ENCODE measurements at regions not wholly inside any gene's neighbourhood (a gene's known extent, or its start where the extent isn't known, plus 50 kb on each side); places are given as distances from the start of the nearest gene placed in this dataset.

- no peak for DNase-seq (ENCODE audit: low read depth)
Observed at GRCh38 chr2:66962716-66963115, 434.4 kb upstream of the ETAA1 start.

- no peak for DNase-seq (ENCODE audit: low read depth)
Observed at GRCh38 chr2:66966631-66967030, 430.5 kb upstream of the ETAA1 start.

- no peak for DNase-seq (ENCODE audit: low read depth)
Observed at GRCh38 chr2:66968946-66969345, 428.2 kb upstream of the ETAA1 start.

- DNase-seq (ENCODE audit: low read depth), result no peak
Observed at GRCh38 chr2:66981074-66981473, 416.1 kb upstream of the ETAA1 start.

- DNase-seq (ENCODE audit: low read depth), result no peak
Observed at GRCh38 chr2:66982766-66983165, 414.4 kb upstream of the ETAA1 start.

GRCh38 chr2:66984864-66985263 is 412.3 kb upstream of the ETAA1 start:
- DNase-seq (ENCODE audit: low read depth), result no peak

GRCh38 chr2:66985906-66986305 is 411.2 kb upstream of the ETAA1 start:
- no peak for DNase-seq (ENCODE audit: low read depth)

- no peak for DNase-seq (ENCODE audit: low read depth)
Observed at GRCh38 chr2:66987733-66988132, 409.4 kb upstream of the ETAA1 start.

GRCh38 chr2:66994654-66995053 is 402.5 kb upstream of the ETAA1 start:
- DNase-seq (ENCODE audit: low read depth), result no peak

GRCh38 chr2:66995636-66996035 is 401.5 kb upstream of the ETAA1 start:
- DNase-seq (ENCODE audit: low read depth), result no peak

- no peak for DNase-seq (ENCODE audit: low read depth)
Observed at GRCh38 chr2:67002618-67003371, 394.3 kb upstream of the ETAA1 start.

- no peak for DNase-seq (ENCODE audit: low read depth)
Observed at GRCh38 chr2:67006373-67006960, 390.7 kb upstream of the ETAA1 start.

- no peak for DNase-seq (ENCODE audit: low read depth)
Observed at GRCh38 chr2:67008155-67008554, 389.0 kb upstream of the ETAA1 start.

- no peak for DNase-seq (ENCODE audit: low read depth)
Observed at GRCh38 chr2:67012165-67012564, 385.0 kb upstream of the ETAA1 start.

- DNase-seq (ENCODE audit: low read depth), result no peak
Observed at GRCh38 chr2:67013821-67014220, 383.3 kb upstream of the ETAA1 start.

GRCh38 chr2:67015681-67016080 is 381.5 kb upstream of the ETAA1 start:
- DNase-seq (ENCODE audit: low read depth), result no peak

- no peak for DNase-seq (ENCODE audit: low read depth)
Observed at GRCh38 chr2:67018301-67018700, 378.8 kb upstream of the ETAA1 start.

- DNase-seq (ENCODE audit: low read depth), result no peak
Observed at GRCh38 chr2:67032076-67032475, 365.1 kb upstream of the ETAA1 start.

- no peak for DNase-seq (ENCODE audit: low read depth)
Observed at GRCh38 chr2:67036444-67036843, 360.7 kb upstream of the ETAA1 start.

GRCh38 chr2:67037655-67038054 is 359.5 kb upstream of the ETAA1 start:
- no peak for DNase-seq (ENCODE audit: low read depth)

GRCh38 chr2:67038195-67038594 is 358.9 kb upstream of the ETAA1 start:
- no peak for DNase-seq (ENCODE audit: low read depth)

- no peak for DNase-seq (ENCODE audit: low read depth)
Observed at GRCh38 chr2:67039058-67039457, 358.1 kb upstream of the ETAA1 start.

GRCh38 chr2:67039517-67040103 is 357.5 kb upstream of the ETAA1 start:
- no peak for DNase-seq (ENCODE audit: low read depth)

- DNase-seq (ENCODE audit: low read depth), result no peak
Observed at GRCh38 chr2:67041051-67041450, 356.1 kb upstream of the ETAA1 start.
